Esophagus muscularis mucosa (tissue), 4 donors: ENCODE measurements at regions not wholly inside any gene's neighbourhood (a gene's known extent, or its start where the extent isn't known, plus 50 kb on each side); places are given as distances from the start of the nearest gene placed in this dataset.

Experiments used
- CTCF ChIP-seq, 3 experiments: fragments of 200-600 bp in 2 of 3; fragments of 450-650 bp in 1 of 3; sonication (generic) in 2 of 3; IDR thresholded peaks; one replicate each; pipeline ENCODE4 v1.5.1; 2017 to 2019; ENCODE audit warnings: antibody characterized with exemption in 3 of 3, mild to moderate bottlenecking in 2 of 3, moderate library complexity in 1 of 3
- EP300 ChIP-seq: sonication (generic); formaldehyde crosslinking; IDR thresholded peaks from one replicate; pipeline ENCODE4 v1.6.1; 2017; ENCODE audit warnings: antibody characterized with exemption
- POLR2A ChIP-seq: fragments of 450-650 bp; IDR thresholded peaks from one replicate; pipeline ENCODE4 v1.6.1; 2017; ENCODE audit warnings: antibody characterized with exemption, moderate library complexity, mild to moderate bottlenecking, low read depth
- POLR2AphosphoS5 ChIP-seq, 2 donors: sonication (generic); formaldehyde crosslinking; IDR thresholded peaks; one replicate each; pipeline ENCODE4 v1.6.1; 2017; ENCODE audit warnings: antibody characterized with exemption in 2 of 2

DNA sequence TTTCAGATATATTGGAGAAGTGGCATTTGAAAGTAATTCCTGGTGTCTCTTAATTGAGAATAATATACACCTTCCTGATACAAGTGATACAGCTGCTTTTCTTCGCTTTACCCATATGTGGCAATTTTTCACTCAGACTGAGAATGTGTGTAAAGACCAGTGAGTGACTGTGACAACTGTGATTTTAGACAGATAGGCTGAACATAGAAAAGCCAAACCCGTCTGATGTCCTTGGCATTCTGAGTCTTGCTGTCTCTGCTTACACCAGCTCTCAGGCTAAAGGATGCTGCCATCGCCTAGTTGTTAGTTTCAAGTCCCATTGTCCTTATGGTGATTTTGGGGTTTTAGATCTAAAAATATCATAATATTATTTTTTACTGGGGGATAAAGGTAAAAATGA is 492.6 kb downstream of the RFC3 start:
- TF ChIP-seq CTCF (IDR thresholded peaks at IDR 0.05) (no peak), POLR2A (no peak), POLR2AphosphoS5 (IDR thresholded peaks at IDR 0.05) (no peak), EP300 (no peak)
